HUES48 (cell line): ENCODE measurements at regions not wholly inside any gene's neighbourhood (a gene's known extent, or its start where the extent isn't known, plus 50 kb on each side); places are given as distances from the start of the nearest gene placed in this dataset.
"Not testable (repeated sequence)": the region's sequence is repeated elsewhere in the genome, so short reads cannot be mapped to it uniquely, and the experiment has no call there.

ENCODE experiments used
- H3K27ac ChIP-seq: one replicate; pipeline ENCODE4 v1.7.0; 2013; ENCODE audit warnings: low read depth, low read length, inconsistent platforms
- H3K27me3 ChIP-seq: 2 replicates; pipeline ENCODE4 v1.6.1; 2013; ENCODE audit warnings: mild to moderate bottlenecking, low read length; ENCODE audit not compliant: control insufficient read depth, insufficient read depth
- H3K36me3 ChIP-seq: 2 replicates; pipeline ENCODE4 v1.6.1; 2013; ENCODE audit warnings: low read length; ENCODE audit not compliant: control insufficient read depth, insufficient read depth
- H3K4me1 ChIP-seq: 2 replicates; pipeline ENCODE4 v1.6.1; 2013; ENCODE audit warnings: mild to moderate bottlenecking, low read length; ENCODE audit not compliant: control insufficient read depth, insufficient read depth
- H3K4me3 ChIP-seq: 2 replicates; pipeline ENCODE4 v1.5.1; 2013; ENCODE audit warnings: mild to moderate bottlenecking, low read depth, low read length
- H3K9ac ChIP-seq: 2 replicates; pipeline ENCODE4 v1.6.1; 2013; ENCODE audit warnings: mild to moderate bottlenecking, low read depth, low read length, moderate library complexity
- H3K9me3 ChIP-seq: 2 replicates; pipeline ENCODE4 v1.6.1; 2013; ENCODE audit warnings: low read length; ENCODE audit not compliant: control insufficient read depth, insufficient read depth

DNA sequence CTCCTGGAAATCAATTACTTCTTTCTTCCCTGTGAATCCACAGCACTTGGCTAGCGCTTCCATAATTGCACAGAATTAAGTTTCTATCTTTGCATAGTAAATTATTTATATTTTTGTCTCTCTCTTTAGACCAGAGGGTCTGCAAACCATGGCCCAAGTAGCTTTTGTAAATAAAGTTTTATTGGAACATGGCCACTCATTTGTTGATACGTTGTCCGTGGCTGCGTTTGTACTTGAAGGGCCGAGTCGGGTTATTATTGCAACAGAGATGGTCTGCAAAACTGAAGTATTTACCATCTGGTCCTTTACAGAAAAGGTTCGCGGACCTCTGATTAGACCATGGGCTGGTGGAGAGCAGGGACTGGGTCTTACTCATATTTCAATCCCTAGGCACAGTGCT lies 102.5 kb downstream of the RPLP1 start:
- Histone ChIP-seq H3K36me3 (no peaks in the 10 kb centered on the region), H3K9me3 (no peaks in the 10 kb centered on the region), H3K27ac (no peak overlapping the region), H3K4me3 (no peak overlapping the region), H3K4me1 (peaks cover 37% of the 10 kb centered on the region), H3K9ac (no peak overlapping the region), H3K27me3 (no peaks in the 10 kb centered on the region)

DNA sequence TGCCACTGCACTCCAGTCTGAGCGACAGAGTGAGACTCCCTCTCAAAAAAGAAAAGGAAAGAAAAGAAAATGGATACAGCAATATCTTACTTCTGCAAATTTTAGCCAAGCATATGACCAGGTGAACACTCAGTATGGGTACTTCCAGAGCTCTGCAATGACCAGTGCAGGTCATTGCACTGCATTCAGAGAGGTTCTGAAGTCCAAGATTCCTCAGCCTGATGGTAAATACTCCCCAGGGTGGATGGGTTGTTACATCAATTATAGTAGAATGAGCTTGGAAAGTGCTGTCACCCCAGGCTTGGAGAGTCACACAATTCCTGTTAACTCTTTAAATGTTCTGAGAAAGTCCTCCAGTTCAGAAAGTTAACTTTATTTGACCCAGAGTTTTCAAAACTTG lies 103.7 kb downstream of the RPLP1 start:
- Histone ChIP-seq H3K4me1 (peaks cover 37% of the 10 kb centered on the region), H3K36me3 (no peaks in the 10 kb centered on the region), H3K4me3 (no peak overlapping the region), H3K27ac (no peak overlapping the region), H3K9ac (no peak overlapping the region), H3K9me3 (no peaks in the 10 kb centered on the region), H3K27me3 (peaks cover under 1% of the 10 kb centered on the region; the same call in 1 of the 2 replicates)

DNA sequence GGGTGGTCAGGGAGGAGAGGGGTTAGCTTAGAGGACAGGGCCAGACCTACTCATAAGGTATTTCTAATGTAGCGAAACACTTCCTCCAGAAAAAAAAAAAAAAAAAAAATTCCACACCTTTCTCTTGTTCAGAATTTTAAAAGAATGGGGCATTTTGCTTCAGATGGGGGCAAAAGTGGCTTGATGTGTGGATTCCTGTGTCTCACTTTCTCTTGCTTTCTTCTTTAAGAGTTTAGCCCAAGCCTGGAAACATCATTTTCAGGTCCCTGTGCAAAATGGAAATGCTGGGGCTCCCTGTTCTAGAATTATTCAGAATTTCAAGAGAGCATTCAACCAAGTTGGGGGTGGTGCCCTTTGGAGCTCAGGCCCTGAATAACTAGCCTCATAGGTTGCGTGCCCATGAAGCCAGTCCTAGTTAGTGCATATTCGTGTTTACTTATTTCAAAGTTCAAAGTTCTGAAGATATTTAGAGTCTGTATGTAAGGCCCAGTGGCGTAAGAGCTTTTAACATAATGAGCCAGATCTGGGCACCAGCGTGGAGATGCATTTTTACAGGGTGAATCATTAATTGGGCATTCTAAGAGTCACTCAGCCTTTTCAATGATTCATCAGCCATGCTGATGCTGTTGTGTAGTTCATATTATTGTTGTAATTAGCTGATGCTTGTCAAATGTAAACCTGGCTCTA lies 104.5 kb downstream of the RPLP1 start:
- Histone ChIP-seq H3K36me3 (no peaks in the 10 kb centered on the region), H3K27ac (peak overlapping the region; percentile 50), H3K9me3 (no peaks in the 10 kb centered on the region), H3K4me1 (peaks cover 37% of the 10 kb centered on the region), H3K27me3 (peaks cover 3% of the 10 kb centered on the region; the same call in 1 of the 2 replicates), H3K4me3 (no peak overlapping the region), H3K9ac (no peak overlapping the region)

GRCh38 chr15:69557707-69558409 lies 105.2 kb downstream of the RPLP1 start:
- H3K4me1 ChIP-seq: peaks cover 37% of the 10 kb centered on the region

DNA sequence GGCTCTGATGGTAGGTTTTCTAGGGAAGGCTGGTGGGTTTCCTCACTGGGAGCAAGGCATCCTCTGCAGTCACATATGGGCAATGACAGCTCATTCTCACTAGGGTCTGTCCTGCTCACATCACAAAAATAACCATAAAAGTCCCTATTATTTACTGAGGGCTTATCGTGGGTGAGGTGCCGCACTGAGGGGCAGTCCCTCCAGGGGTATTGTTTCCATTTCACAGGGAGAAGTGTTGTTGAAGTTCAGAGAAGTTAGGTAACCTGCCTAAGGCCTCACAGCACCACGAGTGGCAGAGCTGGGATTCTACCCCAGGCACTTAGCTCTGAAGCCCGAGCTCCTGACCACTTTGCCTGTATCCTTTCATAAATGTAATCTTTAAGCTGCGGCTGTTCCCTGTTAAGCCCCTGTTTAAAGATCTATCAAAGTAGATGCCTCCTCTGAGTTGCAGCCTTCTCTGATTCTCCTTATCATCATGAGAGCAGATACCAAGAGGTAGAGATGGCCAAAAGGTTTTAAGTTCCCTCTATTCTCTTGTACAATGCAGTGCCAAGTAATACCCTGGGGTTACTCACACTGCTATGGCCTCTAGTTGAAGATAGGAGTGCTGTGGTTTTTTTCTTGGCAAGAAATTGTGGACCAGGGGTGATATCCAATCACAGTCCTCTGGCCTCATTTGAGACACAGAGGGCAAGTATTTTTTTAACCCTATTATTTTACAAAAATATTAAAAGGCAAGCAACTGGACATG lies 107.0 kb downstream of the RPLP1 start:
- Histone ChIP-seq H3K9ac (no peak overlapping the region), H3K4me3 (no peak overlapping the region), H3K9me3 (no peaks in the 10 kb centered on the region), H3K4me1 (peaks cover 31% of the 10 kb centered on the region), H3K27me3 (peaks cover 3% of the 10 kb centered on the region; the same call in 1 of the 2 replicates), H3K27ac (no peak overlapping the region), H3K36me3 (no peaks in the 10 kb centered on the region)

More at GRCh38 chr15:69557707-69558409, 105.2 kb downstream of the RPLP1 start:
- Histone ChIP-seq H3K9me3 (no peaks in the 10 kb centered on the region), H3K4me3 (no peak overlapping the region), H3K36me3 (no peaks in the 10 kb centered on the region), H3K27me3 (peaks cover 3% of the 10 kb centered on the region; the same call in 1 of the 2 replicates), H3K9ac (no peak overlapping the region), H3K27ac (peak overlapping the region; percentile 23)

- peaks cover 3% of the 10 kb centered on the region; the same call in 1 of the 2 replicates for H3K27me3 ChIP-seq
- H3K4me3 ChIP-seq: no peak overlapping the region
- no peak overlapping the region for H3K9ac ChIP-seq
- H3K4me1 ChIP-seq: peaks cover 21% of the 10 kb centered on the region
- no peaks in the 10 kb centered on the region for H3K36me3 ChIP-seq
- H3K27ac ChIP-seq: no peak overlapping the region
- H3K9me3 ChIP-seq: no peaks in the 10 kb centered on the region
Measured at GRCh38 chr15:69561071-69561784, 108.6 kb downstream of the RPLP1 start.

DNA sequence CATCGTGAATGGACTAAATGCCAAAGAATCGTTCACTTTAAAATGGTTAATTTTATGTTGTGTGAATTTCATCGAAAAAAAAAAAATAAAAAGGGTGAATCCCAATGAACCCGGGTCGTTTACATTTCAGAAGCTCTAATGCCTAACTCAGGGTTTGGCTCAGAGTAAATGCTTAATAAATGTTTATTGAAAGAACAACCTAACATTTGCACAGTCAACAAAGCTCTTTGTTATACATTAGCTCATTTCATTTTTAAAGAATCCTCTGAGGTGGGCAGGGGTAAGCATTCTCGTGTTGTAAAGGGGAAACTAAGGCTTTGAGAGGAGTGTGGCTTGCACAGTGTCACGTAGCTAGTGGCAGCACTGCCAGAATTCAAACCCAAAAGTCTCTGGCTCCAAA lies 109.5 kb downstream of the RPLP1 start:
- Histone ChIP-seq H3K27ac (no peak overlapping the region), H3K27me3 (peaks cover 3% of the 10 kb centered on the region; the same call in 1 of the 2 replicates), H3K9ac (no peak overlapping the region), H3K4me1 (peaks cover 13% of the 10 kb centered on the region), H3K36me3 (no peaks in the 10 kb centered on the region), H3K4me3 (no peak overlapping the region), H3K9me3 (no peaks in the 10 kb centered on the region)

DNA sequence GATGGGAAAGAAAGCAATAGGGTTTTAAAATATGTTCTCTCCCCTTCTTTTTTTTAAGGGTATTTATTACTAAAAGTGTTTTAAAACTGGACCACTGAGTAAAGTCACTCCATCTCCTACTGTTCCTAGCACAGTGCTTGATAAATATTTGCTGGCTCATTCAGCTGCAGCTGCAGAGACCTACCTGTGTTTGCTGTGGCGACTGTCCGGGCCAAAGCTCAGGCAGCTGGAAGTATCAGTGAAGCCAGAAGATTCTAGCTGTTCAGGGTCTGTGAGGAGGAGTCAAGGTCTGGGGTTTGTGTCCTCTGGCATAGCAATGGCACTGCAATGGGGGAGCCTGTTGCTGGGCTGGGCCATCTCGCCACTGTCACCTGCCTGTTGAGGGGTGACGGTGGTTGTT lies 109.9 kb downstream of the RPLP1 start:
- no peaks in the 10 kb centered on the region for H3K9me3 ChIP-seq
- H3K27ac ChIP-seq: no peak overlapping the region
- H3K4me3 ChIP-seq: no peak overlapping the region
- peaks cover 8% of the 10 kb centered on the region for H3K4me1 ChIP-seq
- H3K36me3 ChIP-seq: no peaks in the 10 kb centered on the region
- peaks cover 3% of the 10 kb centered on the region; the same call in 1 of the 2 replicates for H3K27me3 ChIP-seq
- H3K9ac ChIP-seq: no peak overlapping the region

- Histone ChIP-seq H3K36me3 (no peaks in the 10 kb centered on the region), H3K4me1 (no peaks in the 10 kb centered on the region), H3K27ac (no peak overlapping the region), H3K27me3 (peaks cover 3% of the 10 kb centered on the region; the same call in 1 of the 2 replicates), H3K9ac (no peak overlapping the region), H3K9me3 (no peaks in the 10 kb centered on the region), H3K4me3 (no peak overlapping the region)
Measured at GRCh38 chr15:69565066-69565655, 112.5 kb downstream of the RPLP1 start.

DNA sequence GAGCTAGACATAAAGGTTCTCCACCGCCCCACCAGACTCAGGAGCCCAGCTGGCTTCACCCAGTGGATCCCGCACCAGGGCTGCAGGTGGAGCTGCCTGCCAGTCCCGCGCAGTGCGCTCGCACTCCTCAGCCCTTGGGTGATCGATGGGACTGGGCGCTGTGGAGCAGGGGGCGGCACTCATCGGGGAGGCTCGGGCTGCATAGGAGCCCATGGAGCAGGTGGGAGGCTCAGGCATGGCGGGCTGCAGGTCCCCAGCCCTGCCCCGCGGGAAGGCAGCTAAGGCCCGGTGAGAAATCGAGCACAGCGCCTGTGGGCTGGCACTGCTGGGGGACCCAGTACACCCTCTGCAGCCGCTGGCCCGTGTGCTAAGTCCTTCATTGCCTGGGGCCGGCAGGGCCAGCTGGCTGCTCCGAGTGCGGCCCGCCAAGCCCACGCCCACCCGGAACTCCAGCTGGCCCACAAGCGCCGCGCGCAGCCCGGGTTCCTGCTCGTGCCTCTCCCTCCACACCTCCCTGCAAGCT lies 114.7 kb downstream of the RPLP1 start:
- H3K9me3 ChIP-seq, H3K27ac ChIP-seq, H3K4me3 ChIP-seq, H3K27me3 ChIP-seq, H3K4me1 ChIP-seq, H3K36me3 ChIP-seq, H3K9ac ChIP-seq: not testable (repeated sequence)
